Cardiac muscle cell (in vitro differentiated cells and primary cell): ENCODE measurements at regions not wholly inside any gene's neighbourhood (a gene's known extent, or its start where the extent isn't known, plus 50 kb on each side); places are given as distances from the start of the nearest gene placed in this dataset.

Source experiments
- DNase-seq, 2 donors: peaks; one replicate each; pipeline versions ENCODE4 v3.0.0 to v3.0.0-alpha.2; 2010 to 2017; ENCODE audit warnings: low read depth in 1 of 2, low spot score in 1 of 2
- H3K27ac ChIP-seq: fragments of 200-600 bp; sonication (generic); 2 replicates; pipeline ENCODE4 v1.5.1; 2016
- H3K27me3 ChIP-seq: fragments of 200-600 bp; sonication (generic); 2 replicates; pipeline ENCODE4 v1.6.0; 2016; ENCODE audit warnings: control low read depth
- H3K36me3 ChIP-seq: fragments of 200-600 bp; sonication (generic); 2 replicates; pipeline ENCODE4 v1.5.1; 2016; ENCODE audit warnings: control low read depth
- H3K4me1 ChIP-seq: fragments of 200-600 bp; sonication (generic); 2 replicates; pipeline ENCODE4 v1.8.1; 2017; ENCODE audit warnings: low read depth, mild to moderate bottlenecking, mixed run types
- H3K4me3 ChIP-seq: fragments of 200-600 bp; sonication (generic); 2 replicates; pipeline ENCODE4 v1.5.1; 2016; ENCODE audit warnings: mild to moderate bottlenecking
- H3K9me3 ChIP-seq: fragments of 200-600 bp; sonication (generic); 2 replicates; pipeline ENCODE4 v1.5.1; 2017; ENCODE audit warnings: low read depth, mild to moderate bottlenecking, control low read depth
- TF ChIP-seq, protein P1 (sequence below): IDR thresholded peaks from 2 replicates; pipeline ENCODE4 v1.5.1; 2012; ENCODE audit warnings: low read depth, mild to moderate bottlenecking, low read length

DNA sequence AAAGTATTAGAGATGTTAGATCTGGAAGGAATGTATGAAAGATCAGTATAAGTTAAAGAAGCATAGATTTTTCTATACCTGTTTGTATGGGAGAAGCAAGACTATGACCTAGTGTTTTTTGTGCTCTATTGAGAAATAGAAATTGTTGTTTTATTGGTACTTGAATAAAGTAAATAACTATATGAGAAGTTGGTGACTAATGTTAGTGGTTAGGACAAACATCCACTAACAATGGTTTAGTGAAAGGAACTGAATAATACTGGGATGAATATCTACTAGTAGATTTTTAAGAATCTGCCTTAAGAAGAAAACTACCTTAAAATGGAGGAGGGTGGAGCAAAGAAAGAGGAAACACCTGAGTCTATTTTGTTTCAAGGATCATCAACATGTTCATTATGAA lies 521.1 kb upstream of the POT1 start:
- Histone ChIP-seq H3K36me3 (peaks cover 3% of the 10 kb centered on the region), H3K27me3 (no peaks in the 10 kb centered on the region), H3K27ac (no peak overlapping the region), H3K4me1 (no peaks in the 10 kb centered on the region), H3K9me3 (no peaks in the 10 kb centered on the region), H3K4me3 (no peak overlapping the region)
- TF ChIP-seq, protein P1, sequence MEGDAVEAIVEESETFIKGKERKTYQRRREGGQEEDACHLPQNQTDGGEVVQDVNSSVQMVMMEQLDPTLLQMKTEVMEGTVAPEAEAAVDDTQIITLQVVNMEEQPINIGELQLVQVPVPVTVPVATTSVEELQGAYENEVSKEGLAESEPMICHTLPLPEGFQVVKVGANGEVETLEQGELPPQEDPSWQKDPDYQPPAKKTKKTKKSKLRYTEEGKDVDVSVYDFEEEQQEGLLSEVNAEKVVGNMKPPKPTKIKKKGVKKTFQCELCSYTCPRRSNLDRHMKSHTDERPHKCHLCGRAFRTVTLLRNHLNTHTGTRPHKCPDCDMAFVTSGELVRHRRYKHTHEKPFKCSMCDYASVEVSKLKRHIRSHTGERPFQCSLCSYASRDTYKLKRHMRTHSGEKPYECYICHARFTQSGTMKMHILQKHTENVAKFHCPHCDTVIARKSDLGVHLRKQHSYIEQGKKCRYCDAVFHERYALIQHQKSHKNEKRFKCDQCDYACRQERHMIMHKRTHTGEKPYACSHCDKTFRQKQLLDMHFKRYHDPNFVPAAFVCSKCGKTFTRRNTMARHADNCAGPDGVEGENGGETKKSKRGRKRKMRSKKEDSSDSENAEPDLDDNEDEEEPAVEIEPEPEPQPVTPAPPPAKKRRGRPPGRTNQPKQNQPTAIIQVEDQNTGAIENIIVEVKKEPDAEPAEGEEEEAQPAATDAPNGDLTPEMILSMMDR: no peak
- no peak for DNase-seq

DNA sequence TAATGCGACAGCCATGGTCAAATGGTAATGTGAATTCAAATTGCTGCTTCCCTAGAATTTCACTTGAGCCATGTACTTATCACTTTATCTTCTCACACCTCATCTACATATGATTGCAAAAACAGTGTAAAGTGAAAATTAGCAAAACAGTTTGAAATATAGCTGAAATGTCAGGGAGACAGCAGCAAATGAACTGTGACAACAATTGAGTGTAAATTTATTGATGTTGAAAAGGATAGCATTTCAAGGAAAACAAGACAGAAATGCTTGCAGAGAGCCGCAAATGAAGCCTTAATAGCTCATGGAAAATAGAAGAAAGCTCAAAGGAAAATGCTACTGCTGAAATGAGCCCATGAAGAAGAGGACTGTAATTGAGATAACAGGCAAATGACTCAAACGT lies 516.2 kb upstream of the POT1 start:
- no peaks in the 10 kb centered on the region for H3K4me1 ChIP-seq
- H3K36me3 ChIP-seq: no peaks in the 10 kb centered on the region
- no peaks in the 10 kb centered on the region for H3K9me3 ChIP-seq
- H3K27ac ChIP-seq: no peak overlapping the region
- DNase-seq: no peak
- TF ChIP-seq, protein P1: no peak
- no peaks in the 10 kb centered on the region for H3K27me3 ChIP-seq
- H3K4me3 ChIP-seq: no peak overlapping the region

DNA sequence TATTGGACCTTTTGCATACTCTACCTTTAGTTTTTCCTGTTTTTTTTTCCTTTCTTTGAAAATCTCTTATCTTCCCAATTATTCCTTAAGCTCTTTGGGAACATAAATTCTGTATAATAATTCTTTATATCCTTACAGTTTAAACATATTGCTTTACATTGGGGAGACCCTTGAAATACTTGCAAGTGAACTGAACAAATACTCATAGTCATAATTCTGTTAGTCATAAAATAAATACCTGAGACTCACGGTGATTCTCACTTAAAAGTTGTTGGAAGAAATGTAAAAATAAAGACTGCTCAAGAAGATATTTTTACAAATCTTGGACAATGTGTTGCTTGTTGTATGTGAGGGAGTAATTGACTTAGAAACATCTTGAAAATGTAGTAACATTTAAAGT lies 515.2 kb upstream of the POT1 start:
- no peaks in the 10 kb centered on the region for H3K9me3 ChIP-seq
- no peaks in the 10 kb centered on the region for H3K36me3 ChIP-seq
- H3K27ac ChIP-seq: no peak overlapping the region
- TF ChIP-seq, protein P1: no peak
- no peaks in the 10 kb centered on the region for H3K27me3 ChIP-seq
- no peaks in the 10 kb centered on the region for H3K4me1 ChIP-seq
- H3K4me3 ChIP-seq: no peak overlapping the region
- no peak for DNase-seq

DNA sequence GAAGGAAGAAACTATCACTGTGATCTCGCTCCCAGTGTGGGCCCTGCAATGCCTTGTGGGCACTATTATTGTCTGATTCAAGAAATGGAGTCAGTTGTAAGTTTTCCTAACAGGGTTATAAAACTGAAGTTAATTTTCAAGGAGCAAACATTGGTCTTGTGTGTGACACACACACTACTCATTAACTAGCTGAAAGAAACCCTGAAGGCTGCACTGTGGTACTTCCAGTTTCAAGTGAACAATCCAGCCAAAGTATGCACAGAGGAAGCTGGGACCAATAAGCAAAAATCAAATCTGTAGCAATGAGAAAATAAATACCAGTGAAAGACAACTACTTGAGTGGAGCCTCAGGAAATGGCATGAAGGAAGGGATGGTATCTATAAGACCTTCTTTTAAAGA lies 506.6 kb upstream of the POT1 start:
- no peaks in the 10 kb centered on the region for H3K4me1 ChIP-seq
- no peak overlapping the region for H3K27ac ChIP-seq
- no peaks in the 10 kb centered on the region for H3K9me3 ChIP-seq
- no peaks in the 10 kb centered on the region for H3K36me3 ChIP-seq
- no peak for DNase-seq
- TF ChIP-seq, protein P1: no peak
- no peak overlapping the region for H3K4me3 ChIP-seq
- H3K27me3 ChIP-seq: no peaks in the 10 kb centered on the region

DNA sequence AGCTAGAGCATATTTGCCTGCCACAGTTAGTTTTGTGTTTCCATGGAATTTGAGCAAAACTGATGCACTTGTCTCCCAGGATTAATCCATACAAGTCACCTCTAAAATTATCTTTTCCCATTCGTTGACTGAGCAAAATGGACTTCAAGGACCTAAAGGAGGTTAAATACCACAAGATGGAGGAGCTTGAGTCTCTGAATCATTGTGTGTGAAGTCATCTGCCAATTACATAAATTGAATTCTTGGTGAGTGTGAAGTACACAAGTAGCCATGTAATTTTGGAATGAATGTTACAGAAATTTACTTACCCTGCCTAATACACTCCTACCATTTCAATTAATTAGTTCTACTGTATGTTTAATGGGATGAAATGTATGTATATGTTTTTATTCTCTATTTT lies 501.7 kb upstream of the POT1 start:
- Histone ChIP-seq H3K36me3 (no peaks in the 10 kb centered on the region), H3K4me3 (no peak overlapping the region), H3K9me3 (no peaks in the 10 kb centered on the region), H3K27me3 (no peaks in the 10 kb centered on the region), H3K4me1 (no peaks in the 10 kb centered on the region), H3K27ac (no peak overlapping the region)
- no peak for DNase-seq
- TF ChIP-seq, protein P1: no peak

DNA sequence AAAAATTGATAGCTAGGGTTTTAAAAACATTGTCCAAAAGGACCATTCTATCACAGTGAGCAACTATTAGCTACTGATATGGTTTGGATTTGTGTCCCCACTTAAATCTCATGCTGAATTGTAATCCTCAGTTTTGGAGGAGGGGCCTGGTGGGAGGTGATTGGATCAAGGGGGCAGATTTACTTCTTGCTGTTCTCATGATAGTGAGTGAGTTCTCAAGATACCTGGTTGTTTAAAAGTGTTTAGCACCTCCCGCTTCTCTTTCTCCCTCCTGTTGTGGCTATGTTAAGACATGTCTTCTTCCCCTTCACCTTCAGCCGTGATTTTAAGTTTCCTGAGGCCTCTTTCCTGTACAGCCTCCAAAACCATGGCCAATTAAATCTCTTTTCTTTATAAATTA lies 500.4 kb upstream of the POT1 start:
- Histone ChIP-seq H3K4me3 (no peak overlapping the region), H3K4me1 (no peaks in the 10 kb centered on the region), H3K27ac (no peak overlapping the region), H3K36me3 (no peaks in the 10 kb centered on the region), H3K27me3 (no peaks in the 10 kb centered on the region), H3K9me3 (no peaks in the 10 kb centered on the region)
- DNase-seq: no peak
- TF ChIP-seq, protein P1: no peak
